GM18511 (cell line): ENCODE measurements at regions not wholly inside any gene's neighbourhood (a gene's known extent, or its start where the extent isn't known, plus 50 kb on each side); places are given as distances from the start of the nearest gene placed in this dataset.

ENCODE experiments used
- ATAC-seq: cut with Tn5 transposase; IDR thresholded peaks from one replicate; pipeline ENCODE4 v1.9.1; 2021; ENCODE audit warnings: mild to moderate bottlenecking, moderate library complexity; ENCODE audit not compliant: unreplicated experiment

- ATAC-seq, result no peak
Observed at GRCh38 chr5:89255845-89256463, 373.0 kb upstream of the MEF2C start.

GRCh38 chr5:89253666-89254352 lies 370.8 kb upstream of the MEF2C start:
- ATAC-seq, result no peak

- ATAC-seq, result no peak
Observed at GRCh38 chr5:89246864-89247263, 363.9 kb upstream of the MEF2C start.

GRCh38 chr5:89246252-89246651 lies 363.3 kb upstream of the MEF2C start:
- no peak for ATAC-seq

GRCh38 chr5:89243611-89244010 lies 360.6 kb upstream of the MEF2C start:
- ATAC-seq, result no peak

GRCh38 chr5:89241186-89241585 lies 358.2 kb upstream of the MEF2C start:
- ATAC-seq, result no peak

- ATAC-seq, result no peak
Observed at GRCh38 chr5:89236900-89237299, 353.9 kb upstream of the MEF2C start.

- no peak for ATAC-seq
Observed at GRCh38 chr5:89233462-89233861, 350.5 kb upstream of the MEF2C start.

GRCh38 chr5:89232139-89232603 lies 349.2 kb upstream of the MEF2C start:
- peak; percentile 99 for ATAC-seq

GRCh38 chr5:89230178-89230577 lies 347.2 kb upstream of the MEF2C start:
- ATAC-seq, result no peak

GRCh38 chr5:89229331-89230070 lies 346.5 kb upstream of the MEF2C start:
- no peak for ATAC-seq

GRCh38 chr5:89228355-89228754 lies 345.4 kb upstream of the MEF2C start:
- ATAC-seq, result no peak

- no peak for ATAC-seq
Observed at GRCh38 chr5:89218364-89218763, 335.4 kb upstream of the MEF2C start.

GRCh38 chr5:89216606-89217005 lies 333.6 kb upstream of the MEF2C start:
- no peak for ATAC-seq

- no peak for ATAC-seq
Observed at GRCh38 chr5:89213573-89213972, 330.6 kb upstream of the MEF2C start.

- no peak for ATAC-seq
Observed at GRCh38 chr5:89211836-89212235, 328.9 kb upstream of the MEF2C start.

GRCh38 chr5:89208811-89209210 lies 325.8 kb upstream of the MEF2C start:
- no peak for ATAC-seq

- ATAC-seq, result no peak
Observed at GRCh38 chr5:89208392-89208791, 325.4 kb upstream of the MEF2C start.

GRCh38 chr5:89204756-89205155 lies 321.8 kb upstream of the MEF2C start:
- no peak for ATAC-seq

GRCh38 chr5:89203611-89204010 lies 320.6 kb upstream of the MEF2C start:
- ATAC-seq, result no peak

- no peak for ATAC-seq
Observed at GRCh38 chr5:89200899-89201298, 317.9 kb upstream of the MEF2C start.

GRCh38 chr5:89199306-89199705 lies 316.3 kb upstream of the MEF2C start:
- no peak for ATAC-seq
